H1 (cell line): ENCODE measurements at regions not wholly inside any gene's neighbourhood (a gene's known extent, or its start where the extent isn't known, plus 50 kb on each side); places are given as distances from the start of the nearest gene placed in this dataset.

Experiments used
- CTCF ChIA-PET: fragments of 300-600 bp; sonication (Branson Sonifier 250); formaldehyde crosslinking; loops from one replicate; lab custom pipeline; 2021; ENCODE audit not compliant: partially characterized antibody; lab: Charles Lee
- POLR2A ChIA-PET: fragments of 300-600 bp; sonication (Branson Sonifier 250); formaldehyde crosslinking; loops from one replicate; lab custom pipeline; 2021; ENCODE audit warnings: inconsistent platforms; ENCODE audit not compliant: partially characterized antibody; lab: Charles Lee
- DNase-seq, 2 experiments: peaks; one replicate each; pipeline versions ENCODE4 v3.0.0 to v3.0.0-alpha.2; 2010 to 2022; ENCODE audit warnings: low spot score in 2 of 2, low read depth in 1 of 2, mixed read lengths in 1 of 2
- FAIRE-seq: peaks from 2 replicates; lab custom pipeline; 2011; peaks lifted over from hg19 to GRCh38; lab: Jason Lieb, UNC
- H2AFZ ChIP-seq: 2 replicates; pipeline ENCODE4 v1.8.1; 2012; ENCODE audit warnings: low read length, inconsistent platforms
- H2AK5ac ChIP-seq: 2 replicates; pipeline ENCODE4 v1.6.1; 2013; ENCODE audit warnings: low read depth, low read length
- H2BK120ac ChIP-seq: replicated peaks from 2 replicates; pipeline ENCODE3; 2013; ENCODE audit warnings: low read depth, low read length, inconsistent platforms
- H2BK12ac ChIP-seq: 2 replicates; pipeline ENCODE4 v1.6.1; 2013; ENCODE audit warnings: low read depth, low read length
- H2BK15ac ChIP-seq: 2 replicates; pipeline ENCODE4 v1.6.1; 2013; ENCODE audit warnings: low read length
- H2BK20ac ChIP-seq: 2 replicates; pipeline ENCODE4 v1.6.1; 2013; ENCODE audit warnings: low read length
- H2BK5ac ChIP-seq: 2 replicates; pipeline ENCODE4 v1.6.1; 2013; ENCODE audit warnings: low read depth, low read length
- H3K14ac ChIP-seq: 2 replicates; pipeline ENCODE4 v1.6.1; 2013; ENCODE audit warnings: inconsistent platforms; ENCODE audit not compliant: insufficient read length
- H3K18ac ChIP-seq: 2 replicates; pipeline ENCODE4 v1.6.1; 2013; ENCODE audit warnings: low read length; ENCODE audit errors: extremely low read depth
- H3K23ac ChIP-seq: 2 replicates; pipeline ENCODE4 v1.6.1; 2013; ENCODE audit warnings: inconsistent platforms; ENCODE audit not compliant: insufficient read length
- H3K23me2 ChIP-seq: 2 replicates; pipeline ENCODE4 v1.6.1; 2013; ENCODE audit warnings: low read depth, low read length
- H3K27ac ChIP-seq: 2 replicates; pipeline ENCODE4 v1.6.1; 2011; ENCODE audit warnings: low read depth, low read length, inconsistent platforms
- H3K27me3 ChIP-seq, 4 experiments: replicated peaks in 1 of 4; 1 replicate in 1 of 4; 2 replicates in 3 of 4; pipeline versions ENCODE4 v1.6.1 to v1.8.1; 2011 to 2013; ENCODE audit warnings: low read length in 3 of 4, mild to moderate bottlenecking in 3 of 4, inconsistent platforms in 2 of 4, mixed read lengths in 2 of 4, moderate library complexity in 1 of 4; ENCODE audit not compliant: control insufficient read depth in 3 of 4, insufficient read depth in 3 of 4; ENCODE audit errors: extremely low read depth in 1 of 4
- H3K36me3 ChIP-seq, 4 experiments: 2 replicates each; pipeline versions ENCODE4 v1.6.1 to v1.8.1; 2011 to 2013; ENCODE audit warnings: mild to moderate bottlenecking in 4 of 4, low read length in 3 of 4, moderate library complexity in 2 of 4, control low read depth in 1 of 4, inconsistent platforms in 1 of 4; ENCODE audit not compliant: insufficient read depth in 4 of 4, control insufficient read depth in 2 of 4
- H3K4ac ChIP-seq: replicated peaks from 2 replicates; pipeline ENCODE3; 2013; ENCODE audit warnings: low read length, low read depth, mixed read lengths, inconsistent platforms; ENCODE audit not compliant: insufficient read length
- H3K4me1 ChIP-seq, 4 experiments: replicated peaks in 1 of 4; 1 replicate in 1 of 4; 2 replicates in 3 of 4; pipeline versions ENCODE4 v1.6.1 to v1.8.1; 2011 to 2013; ENCODE audit warnings: low read length in 3 of 4, inconsistent platforms in 2 of 4, mixed read lengths in 1 of 4; ENCODE audit not compliant: insufficient read depth in 4 of 4, control insufficient read depth in 3 of 4
- H3K4me2 ChIP-seq, 2 experiments: 2 replicates each; pipeline versions ENCODE4 v1.6.1 to v1.8.1; 2011 to 2013; ENCODE audit warnings: low read depth in 2 of 2, low read length in 2 of 2, control low read depth in 1 of 2, inconsistent platforms in 1 of 2, mild to moderate bottlenecking in 1 of 2; ENCODE audit not compliant: insufficient read depth in 1 of 2
- H3K4me3 ChIP-seq, 4 experiments: fragments of 200-600, 300-600 bp in 1 of 4; sonication (generic), shearing (Covaris generic), sonication (Bioruptor Twin) in 1 of 4; 2 replicates each; pipeline versions ENCODE4 v1.5.1 to v1.8.1; 2011 to 2016; ENCODE audit warnings: low read length in 4 of 4, low read depth in 3 of 4, control low read depth in 2 of 4, inconsistent platforms in 2 of 4, mild to moderate bottlenecking in 2 of 4, mixed read lengths in 1 of 4, moderate library complexity in 1 of 4; ENCODE audit not compliant: insufficient read depth in 2 of 4; ENCODE audit errors: extremely low read depth in 1 of 4
- H3K56ac ChIP-seq: replicated peaks from 2 replicates; pipeline ENCODE3; 2013; ENCODE audit warnings: low read depth, mild to moderate bottlenecking, mixed read lengths, low read length, inconsistent platforms; ENCODE audit not compliant: insufficient read length
- H3K79me1 ChIP-seq: 2 replicates; pipeline ENCODE4 v1.6.1; 2013; ENCODE audit warnings: low read depth, low read length, control low read depth
- H3K79me2 ChIP-seq, 2 experiments: 2 replicates each; pipeline versions ENCODE4 v1.6.1 to v1.8.1; 2012 to 2013; ENCODE audit warnings: low read length in 2 of 2, mild to moderate bottlenecking in 2 of 2, inconsistent platforms in 1 of 2; ENCODE audit not compliant: insufficient read depth in 2 of 2, control insufficient read depth in 1 of 2
- H3K9ac ChIP-seq, 4 experiments: replicated peaks in 1 of 4; 1 replicate in 1 of 4; 2 replicates in 3 of 4; pipeline versions ENCODE4 v1.6.1 to v1.8.1; 2011 to 2013; ENCODE audit warnings: low read depth in 3 of 4, low read length in 3 of 4, control low read depth in 2 of 4, mild to moderate bottlenecking in 2 of 4, moderate library complexity in 2 of 4, inconsistent platforms in 1 of 4; ENCODE audit errors: extremely low read depth in 1 of 4
- H3K9me3 ChIP-seq, 2 experiments: 2 replicates each; pipeline versions ENCODE4 v1.6.1 to v1.8.1; 2012 to 2013; ENCODE audit warnings: mild to moderate bottlenecking in 2 of 2, moderate library complexity in 2 of 2, control low read depth in 1 of 2, inconsistent platforms in 1 of 2, low read depth in 1 of 2, low read length in 1 of 2, mixed read lengths in 1 of 2; ENCODE audit not compliant: insufficient read depth in 2 of 2
- H4K20me1 ChIP-seq, 2 experiments: replicated peaks in 1 of 2; 2 replicates each; pipeline versions ENCODE3 to v1.8.1; 2011 to 2013; ENCODE audit warnings: inconsistent platforms in 2 of 2, low read length in 2 of 2, mild to moderate bottlenecking in 1 of 2; ENCODE audit not compliant: insufficient read depth in 2 of 2, control insufficient read depth in 1 of 2
- H4K5ac ChIP-seq: 2 replicates; pipeline ENCODE4 v1.6.1; 2013; ENCODE audit warnings: low read length, low read depth, mixed read lengths, inconsistent platforms; ENCODE audit not compliant: insufficient read length
- H4K8ac ChIP-seq: 2 replicates; pipeline ENCODE4 v1.8.0; 2013; ENCODE audit warnings: mild to moderate bottlenecking, moderate library complexity, low read length, inconsistent platforms; ENCODE audit not compliant: insufficient read depth; ENCODE audit errors: extremely low read depth
- H4K91ac ChIP-seq: replicated peaks from 2 replicates; pipeline ENCODE3; 2013; ENCODE audit warnings: low read length, mixed read lengths, inconsistent platforms; ENCODE audit not compliant: insufficient read length
- CTBP2 ChIP-seq: IDR thresholded peaks from 2 replicates; pipeline ENCODE4 v1.7.0; 2011; ENCODE audit warnings: borderline replicate concordance, mild to moderate bottlenecking, moderate library complexity, mixed read lengths, low read length; ENCODE audit not compliant: insufficient read depth, insufficient read length
- EP300 ChIP-seq, 2 experiments: IDR thresholded peaks; 1 replicate in 1 of 2; 2 replicates in 1 of 2; pipeline ENCODE4 v1.6.1; 2011 to 2012; ENCODE audit warnings: low read depth in 2 of 2, low read length in 2 of 2, mild to moderate bottlenecking in 2 of 2, borderline replicate concordance in 1 of 2, inconsistent platforms in 1 of 2, moderate library complexity in 1 of 2
- EZH2 ChIP-seq: fragments of 200-600 bp; sonication (generic); IDR thresholded peaks from 2 replicates; pipeline ENCODE4 v1.7.1; 2012; ENCODE audit warnings: low read depth, mild to moderate bottlenecking, moderate library complexity, low read length, inconsistent platforms; ENCODE audit not compliant: severe bottlenecking
- FOSL1 ChIP-seq: IDR thresholded peaks from 2 replicates; pipeline ENCODE4 v1.6.1; 2011; ENCODE audit warnings: mild to moderate bottlenecking, low read depth, low read length, moderate library complexity; ENCODE audit not compliant: insufficient read depth
- GABPA ChIP-seq: IDR thresholded peaks from 2 replicates; pipeline ENCODE4 v1.6.1; 2011; ENCODE audit warnings: mild to moderate bottlenecking, low read length, moderate library complexity, borderline replicate concordance; ENCODE audit not compliant: insufficient read depth
- MAFK ChIP-seq: IDR thresholded peaks from 2 replicates; pipeline ENCODE4 v1.6.1; 2012; ENCODE audit warnings: low read depth, mild to moderate bottlenecking, improper control_type of control experiment, low read length
- PHF8 ChIP-seq: fragments of 200-600 bp; sonication (generic); conservative IDR thresholded peaks from 2 replicates; pipeline ENCODE4 v1.7.1; 2012; ENCODE audit warnings: low read depth, mild to moderate bottlenecking, inconsistent platforms, low read length, moderate library complexity
- RBBP5 ChIP-seq: IDR thresholded peaks from 2 replicates; pipeline ENCODE4 v1.7.1; 2012; ENCODE audit warnings: low read depth, mild to moderate bottlenecking, inconsistent platforms, low read length, moderate library complexity, borderline replicate concordance
- RFX5 ChIP-seq: IDR thresholded peaks from 2 replicates; pipeline ENCODE4 v1.6.1; 2011; ENCODE audit warnings: low read depth, low read length, improper control_type of control experiment, borderline replicate concordance
- SAP30 ChIP-seq: fragments of 300-600 bp; sonication (generic); IDR thresholded peaks from 2 replicates; pipeline ENCODE4 v1.7.1; 2012; ENCODE audit warnings: low read length, moderate library complexity, mild to moderate bottlenecking, inconsistent platforms; ENCODE audit not compliant: insufficient read depth, insufficient replicate concordance
- SIRT6 ChIP-seq: IDR thresholded peaks from one replicate; pipeline ENCODE4 v1.7.1; 2012; ENCODE audit warnings: low read length, inconsistent platforms
- SP1 ChIP-seq: IDR thresholded peaks from 2 replicates; pipeline ENCODE4 v1.6.1; 2011; ENCODE audit warnings: low read depth, low read length
- ZNF274 ChIP-seq: IDR thresholded peaks from 2 replicates; pipeline ENCODE4 v1.7.0; 2012; ENCODE audit warnings: low read length, borderline replicate concordance; ENCODE audit errors: extremely low read depth
- WGBS, 2 experiments: shearing (Covaris generic) in 1 of 2; methylation state at CpG; one replicate each; pipeline versions ENCODE4 v1.1.6 to v1.1.7; 2013 to 2015; ENCODE audit warnings: low lambda C conversion rate in 2 of 2, mixed read lengths in 2 of 2, inconsistent platforms in 1 of 2, low coverage in 1 of 2, missing lambda C conversion rate in 1 of 2; ENCODE audit not compliant: insufficient replicate concordance in 2 of 2, insufficient coverage in 1 of 2, insufficient read length in 1 of 2; ENCODE audit errors: extremely low coverage in 1 of 2, missing lambda C conversion rate in 1 of 2; 5-methylcytosine and 5-hydroxymethylcytosine counted together
- TF ChIP-seq, protein P1 (sequence below): IDR thresholded peaks from 2 replicates; pipeline ENCODE4 v1.6.1; 2012; ENCODE audit warnings: inconsistent platforms

- H3K4me1 ChIP-seq = no peaks in the 10 kb centered on the region
- no peak overlapping the region for H2AK5ac ChIP-seq
- H2BK12ac ChIP-seq = no peak overlapping the region
- H3K27me3 ChIP-seq = no peaks in the 10 kb centered on the region
- no peak overlapping the region for H3K56ac ChIP-seq
- no peak overlapping the region for H2BK20ac ChIP-seq
- no peak overlapping the region for H3K27ac ChIP-seq
- no peak overlapping the region for H3K14ac ChIP-seq
- FAIRE-seq = no peak
- no peaks in the 10 kb centered on the region for H3K79me2 ChIP-seq
- H2BK5ac ChIP-seq = no peak overlapping the region
- H3K9ac ChIP-seq = no peak overlapping the region
- no peak overlapping the region for H4K91ac ChIP-seq
- WGBS, 2 experiments = 94% methylated on average over 2 of the region's 2 CpGs; no CpG with 5 or more reads in 1 of the 2 experiments
- ChIA-PET CTCF (no interaction called here), POLR2A (no interaction called here)
- H2AFZ ChIP-seq = no peak overlapping the region
- DNase-seq = no peak
- no peak overlapping the region for H2BK120ac ChIP-seq
- H4K5ac ChIP-seq = no peak overlapping the region
- H3K79me1 ChIP-seq = no peaks in the 10 kb centered on the region
- H3K4me3 ChIP-seq = no peak overlapping the region
- no peaks in the 10 kb centered on the region for H4K20me1 ChIP-seq
- no peak overlapping the region for H3K23ac ChIP-seq
- no peak overlapping the region for H3K4me2 ChIP-seq
- H3K23me2 ChIP-seq = no peaks in the 10 kb centered on the region
- no peak overlapping the region for H3K4ac ChIP-seq
- no peaks in the 10 kb centered on the region for H3K9me3 ChIP-seq
- no peaks in the 10 kb centered on the region for H3K36me3 ChIP-seq
- no peak overlapping the region for H2BK15ac ChIP-seq
- H3K18ac ChIP-seq = no peak overlapping the region
- H4K8ac ChIP-seq = no peak overlapping the region
- no peak for TF ChIP-seq RFX5
- no peak for TF ChIP-seq SP1
- TF ChIP-seq RBBP5 = no peak
- no peak for TF ChIP-seq SAP30
- no peak for TF ChIP-seq FOSL1
- TF ChIP-seq CTBP2 = no peak
- TF ChIP-seq MAFK = no peak
- no peak for TF ChIP-seq ZNF274
- no peak for TF ChIP-seq EZH2
- TF ChIP-seq, protein P1, sequence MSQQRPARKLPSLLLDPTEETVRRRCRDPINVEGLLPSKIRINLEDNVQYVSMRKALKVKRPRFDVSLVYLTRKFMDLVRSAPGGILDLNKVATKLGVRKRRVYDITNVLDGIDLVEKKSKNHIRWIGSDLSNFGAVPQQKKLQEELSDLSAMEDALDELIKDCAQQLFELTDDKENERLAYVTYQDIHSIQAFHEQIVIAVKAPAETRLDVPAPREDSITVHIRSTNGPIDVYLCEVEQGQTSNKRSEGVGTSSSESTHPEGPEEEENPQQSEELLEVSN = no peak
- TF ChIP-seq SIRT6 = no peak
- TF ChIP-seq PHF8 = no peak
- no peak for TF ChIP-seq GABPA
- no peak for TF ChIP-seq EP300 (IDR thresholded peaks at IDR 0.05; ENCODE audit: borderline replicate concordance in 1 of 2, low read depth in 2 of 2, low read length in 2 of 2)
These were observed 546.3 kb downstream of the MAGEB5 start for GRCh38 chrX:26762253-26762652.
